Astrocyte of the cerebellum (primary cell): ENCODE measurements at regions not wholly inside any gene's neighbourhood (a gene's known extent, or its start where the extent isn't known, plus 50 kb on each side); places are given as distances from the start of the nearest gene placed in this dataset.

Experiments used
- DNase-seq: peaks from one replicate; pipeline ENCODE4 v3.0.0-alpha.2; 2011; ENCODE audit warnings: low read depth
- H3K4me3 ChIP-seq: 2 replicates; pipeline ENCODE4 v1.5.1; 2011; ENCODE audit warnings: mild to moderate bottlenecking, low read depth, low read length, moderate library complexity
- in situ Hi-C: cut with HindIII; loops from 2 replicates; pipeline ENCODE4 v1.10.0; 2017; ENCODE audit warnings: low sequenced_read_pairs
- TF ChIP-seq, protein P1 (sequence below): IDR thresholded peaks from 2 replicates; pipeline ENCODE4 v1.5.1; 2012; ENCODE audit warnings: low read length, low read depth, moderate library complexity, mild to moderate bottlenecking; ENCODE audit errors: missing control alignments

DNA sequence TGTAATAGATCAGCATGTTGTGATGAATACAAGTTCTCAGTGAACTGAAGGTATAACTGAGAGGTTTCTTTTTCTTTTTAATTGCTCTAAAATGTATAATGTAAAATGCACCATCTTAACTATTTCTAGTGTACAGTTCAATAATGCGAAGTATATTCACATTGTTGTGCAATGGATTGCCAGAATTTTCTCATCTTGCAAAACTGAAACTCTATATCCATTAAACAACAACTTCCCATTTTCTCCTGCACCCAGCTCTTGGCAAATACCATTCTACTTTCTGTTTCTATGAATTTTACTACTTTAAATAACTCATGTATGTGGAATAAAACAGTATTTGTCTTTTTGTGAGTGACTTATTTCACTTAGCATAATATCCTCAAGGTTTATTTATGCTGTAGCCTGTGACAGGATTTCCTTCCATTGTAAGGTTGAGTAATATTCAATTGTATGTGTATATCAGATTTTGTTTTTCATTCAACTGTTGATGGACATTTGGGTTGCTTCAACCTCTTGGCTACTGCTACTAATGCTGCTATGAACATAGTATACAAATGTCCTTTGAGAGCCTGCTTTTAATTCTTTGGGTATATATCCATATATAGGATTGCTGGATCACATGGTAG lies 53.5 kb upstream of the NPFFR2 start:
- H3K4me3 ChIP-seq, result no peak overlapping the region
- no peak for DNase-seq
- in situ Hi-C loops, result no loop called here
- TF ChIP-seq, protein P1, sequence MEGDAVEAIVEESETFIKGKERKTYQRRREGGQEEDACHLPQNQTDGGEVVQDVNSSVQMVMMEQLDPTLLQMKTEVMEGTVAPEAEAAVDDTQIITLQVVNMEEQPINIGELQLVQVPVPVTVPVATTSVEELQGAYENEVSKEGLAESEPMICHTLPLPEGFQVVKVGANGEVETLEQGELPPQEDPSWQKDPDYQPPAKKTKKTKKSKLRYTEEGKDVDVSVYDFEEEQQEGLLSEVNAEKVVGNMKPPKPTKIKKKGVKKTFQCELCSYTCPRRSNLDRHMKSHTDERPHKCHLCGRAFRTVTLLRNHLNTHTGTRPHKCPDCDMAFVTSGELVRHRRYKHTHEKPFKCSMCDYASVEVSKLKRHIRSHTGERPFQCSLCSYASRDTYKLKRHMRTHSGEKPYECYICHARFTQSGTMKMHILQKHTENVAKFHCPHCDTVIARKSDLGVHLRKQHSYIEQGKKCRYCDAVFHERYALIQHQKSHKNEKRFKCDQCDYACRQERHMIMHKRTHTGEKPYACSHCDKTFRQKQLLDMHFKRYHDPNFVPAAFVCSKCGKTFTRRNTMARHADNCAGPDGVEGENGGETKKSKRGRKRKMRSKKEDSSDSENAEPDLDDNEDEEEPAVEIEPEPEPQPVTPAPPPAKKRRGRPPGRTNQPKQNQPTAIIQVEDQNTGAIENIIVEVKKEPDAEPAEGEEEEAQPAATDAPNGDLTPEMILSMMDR, result no peak

DNA sequence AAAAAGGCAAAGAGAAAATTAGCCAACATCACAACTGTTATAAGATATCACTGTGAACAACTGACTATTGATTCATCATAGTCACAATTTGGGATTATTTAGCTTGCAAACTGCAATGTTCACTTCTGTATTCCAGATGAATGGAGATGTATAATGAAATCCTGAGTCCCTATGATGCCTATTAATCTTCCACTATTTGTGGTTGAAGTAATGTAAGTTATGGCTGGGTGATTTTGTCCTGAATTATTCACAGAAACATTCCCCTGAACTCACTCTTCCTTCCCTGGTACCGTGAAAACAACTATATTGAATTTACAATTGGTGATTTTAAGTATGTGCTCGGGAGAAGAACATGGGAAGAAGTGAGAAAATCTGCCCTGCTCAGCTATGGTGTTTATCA lies 50.8 kb upstream of the NPFFR2 start:
- in situ Hi-C loops, result no loop called here
- H3K4me3 ChIP-seq, result no peak overlapping the region
- no peak for DNase-seq
- TF ChIP-seq, protein P1, result no peak
